CD4-positive, alpha-beta T cell (primary cell): ENCODE measurements at regions not wholly inside any gene's neighbourhood (a gene's known extent, or its start where the extent isn't known, plus 50 kb on each side); places are given as distances from the start of the nearest gene placed in this dataset.

ENCODE experiments used
- ATAC-seq: fragments of 200-7000 bp; cut with Tn5 transposase; one replicate; pipeline ENCODE4 v1.10.0; 2022; ENCODE audit warnings: mild to moderate bottlenecking; ENCODE audit not compliant: poor library complexity
- CTCF ChIA-PET: fragments of 350-600 bp; sonication (Branson Sonifier 250); formaldehyde crosslinking; loops from one replicate; lab custom pipeline; 2021; ENCODE audit warnings: antibody characterized with exemption, inconsistent platforms; lab: Charles Lee
- POLR2A ChIA-PET: fragments of 350-600 bp; sonication (Branson Sonifier 250); formaldehyde crosslinking; loops from one replicate; lab custom pipeline; 2021; ENCODE audit warnings: antibody characterized with exemption, inconsistent platforms; lab: Charles Lee
- DNase-seq, 14 experiments: peaks; one replicate each; pipeline ENCODE4 v3.0.0-alpha.2; 2013 to 2020; ENCODE audit warnings: mixed read lengths in 2 of 14
- H3K27ac ChIP-seq, 2 donors: one replicate each; pipeline versions ENCODE4 v1.5.1 to v1.7.0; 2013; ENCODE audit warnings: low read length in 2 of 2, low read depth in 1 of 2, mild to moderate bottlenecking in 1 of 2
- H3K27me3 ChIP-seq, 2 experiments: 1 replicate in 1 of 2; 2 replicates in 1 of 2; pipeline versions ENCODE4 v1.6.1 to v1.7.0; 2013; ENCODE audit warnings: low read length in 2 of 2, control low read depth in 1 of 2, mild to moderate bottlenecking in 1 of 2, moderate library complexity in 1 of 2; ENCODE audit not compliant: insufficient read depth in 2 of 2, control insufficient read depth in 1 of 2
- H3K36me3 ChIP-seq: one replicate; pipeline ENCODE4 v1.6.1; 2013; ENCODE audit warnings: low read length, control low read depth; ENCODE audit not compliant: insufficient read depth
- H3K4me1 ChIP-seq: one replicate; pipeline ENCODE4 v1.6.1; 2013; ENCODE audit warnings: low read length, control low read depth; ENCODE audit not compliant: insufficient read depth
- H3K4me3 ChIP-seq: one replicate; pipeline ENCODE4 v1.5.1; 2013; ENCODE audit warnings: mild to moderate bottlenecking, low read length, moderate library complexity
- H3K9me3 ChIP-seq, 2 experiments: 1 replicate in 1 of 2; 2 replicates in 1 of 2; pipeline versions ENCODE4 v1.6.1 to v1.7.0; 2013; ENCODE audit warnings: low read length in 2 of 2, mild to moderate bottlenecking in 2 of 2, control low read depth in 1 of 2, moderate library complexity in 1 of 2; ENCODE audit not compliant: control insufficient read depth in 1 of 2, insufficient read depth in 1 of 2
- H3K27ac Mint-ChIP-seq: one replicate; pipeline ENCODE4 v1.8.0; 2020; ENCODE audit warnings: mixed read lengths
- H3K27me3 Mint-ChIP-seq: one replicate; pipeline ENCODE4 v1.8.0; 2021; ENCODE audit warnings: mixed read lengths
- H3K36me3 Mint-ChIP-seq: one replicate; pipeline ENCODE4 v1.8.0; 2021; ENCODE audit warnings: low read depth, mixed read lengths
- H3K4me1 Mint-ChIP-seq: one replicate; pipeline ENCODE4 v1.8.0; 2021; ENCODE audit warnings: low read depth, mixed read lengths
- H3K4me3 Mint-ChIP-seq: one replicate; pipeline ENCODE4 v1.8.0; 2020; ENCODE audit warnings: mild to moderate bottlenecking, mixed read lengths
- H3K9me3 Mint-ChIP-seq: one replicate; pipeline ENCODE4 v1.8.0; 2020; ENCODE audit warnings: mixed read lengths
- intact Hi-C, 2 experiments: fragments of 100-400 bp; cut with DNase I in 1 of 2; cut with micrococcal nuclease in 1 of 2; formaldehyde crosslinking; loops; one replicate each; pipeline versions ENCODE4 v1.15.1 to v1.9.0; 2023 to 2025; cut with DNase I, micrococcal nuclease
- TF ChIP-seq, protein P1 (sequence below): fragments of 200-600 bp; IDR thresholded peaks from one replicate; pipeline ENCODE4 v1.8.0; 2022; ENCODE audit warnings: antibody characterized with exemption, mild to moderate bottlenecking

DNA sequence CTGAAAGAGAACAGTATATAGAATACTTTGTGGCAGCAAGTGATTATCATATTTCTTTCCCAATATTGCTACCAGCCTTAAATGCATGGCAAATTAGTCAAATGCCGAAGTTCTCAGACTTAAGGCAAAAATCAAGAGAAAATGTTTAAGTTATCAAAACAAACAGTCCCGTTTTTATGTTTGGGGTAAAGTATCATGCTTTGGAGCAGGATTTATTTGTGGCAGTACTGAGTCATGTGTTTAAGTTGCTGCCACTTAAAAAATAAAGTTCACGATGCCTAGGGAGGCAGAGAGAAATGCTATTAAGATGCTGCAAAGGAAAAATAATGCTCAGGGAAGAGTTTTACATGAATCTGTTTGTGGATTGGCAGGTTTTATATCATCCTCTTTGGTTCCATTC, 417.4 kb upstream of the MDFIC2 start:
- H3K4me3 Mint-ChIP-seq = no peak overlapping the region
- ATAC-seq (no peak), DNase-seq (no peak)
- no peaks in the 10 kb centered on the region for H3K9me3 Mint-ChIP-seq
- intact Hi-C loops = no loop called here
- no peaks in the 10 kb centered on the region for H3K4me1 Mint-ChIP-seq
- TF ChIP-seq, protein P1, sequence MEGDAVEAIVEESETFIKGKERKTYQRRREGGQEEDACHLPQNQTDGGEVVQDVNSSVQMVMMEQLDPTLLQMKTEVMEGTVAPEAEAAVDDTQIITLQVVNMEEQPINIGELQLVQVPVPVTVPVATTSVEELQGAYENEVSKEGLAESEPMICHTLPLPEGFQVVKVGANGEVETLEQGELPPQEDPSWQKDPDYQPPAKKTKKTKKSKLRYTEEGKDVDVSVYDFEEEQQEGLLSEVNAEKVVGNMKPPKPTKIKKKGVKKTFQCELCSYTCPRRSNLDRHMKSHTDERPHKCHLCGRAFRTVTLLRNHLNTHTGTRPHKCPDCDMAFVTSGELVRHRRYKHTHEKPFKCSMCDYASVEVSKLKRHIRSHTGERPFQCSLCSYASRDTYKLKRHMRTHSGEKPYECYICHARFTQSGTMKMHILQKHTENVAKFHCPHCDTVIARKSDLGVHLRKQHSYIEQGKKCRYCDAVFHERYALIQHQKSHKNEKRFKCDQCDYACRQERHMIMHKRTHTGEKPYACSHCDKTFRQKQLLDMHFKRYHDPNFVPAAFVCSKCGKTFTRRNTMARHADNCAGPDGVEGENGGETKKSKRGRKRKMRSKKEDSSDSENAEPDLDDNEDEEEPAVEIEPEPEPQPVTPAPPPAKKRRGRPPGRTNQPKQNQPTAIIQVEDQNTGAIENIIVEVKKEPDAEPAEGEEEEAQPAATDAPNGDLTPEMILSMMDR = no peak
- H3K36me3 Mint-ChIP-seq = no peaks in the 10 kb centered on the region
- ChIA-PET POLR2A (no interaction called here), CTCF (no interaction called here)
- H3K4me1 ChIP-seq = no peaks in the 10 kb centered on the region
- no peaks in the 10 kb centered on the region for H3K36me3 ChIP-seq
- H3K27me3 Mint-ChIP-seq = peaks cover 9% of the 10 kb centered on the region
- H3K4me3 ChIP-seq = no peak overlapping the region
- H3K27ac Mint-ChIP-seq = no peak overlapping the region
- no peaks in the 10 kb centered on the region for H3K27me3 ChIP-seq
- no peak overlapping the region for H3K27ac ChIP-seq
- H3K9me3 ChIP-seq = no peaks in the 10 kb centered on the region

GRCh38 chr3:70728311-70728710, 415.9 kb upstream of the MDFIC2 start:
- no peaks in the 10 kb centered on the region for H3K27me3 ChIP-seq
- Mint-ChIP-seq H3K27ac (no peak overlapping the region), H3K4me3 (no peak overlapping the region), H3K9me3 (no peaks in the 10 kb centered on the region), H3K27me3 (peaks cover 7% of the 10 kb centered on the region), H3K4me1 (no peaks in the 10 kb centered on the region), H3K36me3 (no peaks in the 10 kb centered on the region)
- H3K36me3 ChIP-seq = no peaks in the 10 kb centered on the region
- ChIA-PET CTCF (no interaction called here), POLR2A (no interaction called here)
- intact Hi-C loops = no loop called here
- TF ChIP-seq, protein P1 = no peak
- DNase-seq = no peak
- ATAC-seq = no peak
- no peaks in the 10 kb centered on the region for H3K9me3 ChIP-seq
- H3K4me3 ChIP-seq = no peak overlapping the region
- H3K4me1 ChIP-seq = no peaks in the 10 kb centered on the region
- H3K27ac ChIP-seq = no peak overlapping the region

DNA sequence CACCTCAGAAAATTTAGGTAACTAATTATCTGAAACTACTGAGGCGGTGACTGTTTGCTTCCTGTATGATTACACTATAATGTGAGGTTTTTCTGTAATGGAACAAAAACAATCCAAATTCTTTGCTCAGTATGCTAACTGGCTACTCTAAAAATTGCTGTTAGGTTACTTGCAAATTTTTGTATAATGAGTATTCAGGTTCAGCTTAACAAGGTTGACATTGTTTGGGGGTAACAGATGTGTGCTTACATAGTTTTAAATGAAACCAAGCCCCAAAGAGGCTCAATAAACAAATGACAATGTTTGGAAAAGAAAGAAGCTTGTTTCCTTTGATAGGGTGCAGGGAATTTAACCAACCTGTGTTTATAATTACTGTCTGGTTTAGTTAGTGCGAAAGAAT, 414.5 kb upstream of the MDFIC2 start:
- no peak for DNase-seq
- Histone ChIP-seq H3K27me3 (no peaks in the 10 kb centered on the region), H3K36me3 (no peaks in the 10 kb centered on the region), H3K9me3 (no peaks in the 10 kb centered on the region), H3K4me1 (no peaks in the 10 kb centered on the region), H3K4me3 (no peak overlapping the region), H3K27ac (no peak overlapping the region)
- Mint-ChIP-seq H3K9me3 (no peaks in the 10 kb centered on the region), H3K27me3 (peaks cover 4% of the 10 kb centered on the region), H3K36me3 (no peaks in the 10 kb centered on the region), H3K27ac (no peak overlapping the region), H3K4me1 (no peaks in the 10 kb centered on the region), H3K4me3 (no peak overlapping the region)
- ATAC-seq = no peak
- TF ChIP-seq, protein P1 = no peak
- ChIA-PET POLR2A (no interaction called here), CTCF (no interaction called here)
- intact Hi-C loops = no loop called here
